Stimulated activated CD4-positive, alpha-beta T cell treated with anti-CD3 and anti-CD28 coated beads, Interleukin-1b, Interleukin-23, amount 100 ng/mL, for 4 hours (primary cell): ENCODE measurements at regions not wholly inside any gene's neighbourhood (a gene's known extent, or its start where the extent isn't known, plus 50 kb on each side); places are given as distances from the start of the nearest gene placed in this dataset.
"Not testable (repeated sequence)": the region's sequence is repeated elsewhere in the genome, so short reads cannot be mapped to it uniquely, and the experiment has no call there.

Experiments used
- DNase-seq, 2 donors: peaks; one replicate each; pipeline ENCODE4 v3.0.0-alpha.2; 2020; ENCODE audit warnings: low read depth in 2 of 2

DNA sequence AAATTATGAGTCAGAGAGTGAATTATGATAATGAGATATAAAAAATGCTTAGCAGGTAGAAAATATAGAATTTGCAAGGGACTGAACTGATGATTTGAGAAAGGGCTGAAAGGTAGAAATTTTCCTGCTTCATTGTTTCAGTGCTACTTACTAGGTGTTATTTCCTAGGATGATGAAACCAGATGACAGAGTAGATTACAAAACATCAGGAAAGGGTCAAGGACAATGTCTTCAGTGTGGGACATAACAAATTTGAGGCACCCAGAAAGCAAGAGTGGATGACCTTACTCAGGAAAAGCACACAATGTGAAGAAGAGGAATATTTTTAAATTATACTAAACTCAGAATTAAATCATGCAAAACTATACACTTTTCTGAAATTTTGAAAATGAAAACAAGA is 102.1 kb downstream of the SHCBP1 start:
- DNase-seq, result no peak

DNA sequence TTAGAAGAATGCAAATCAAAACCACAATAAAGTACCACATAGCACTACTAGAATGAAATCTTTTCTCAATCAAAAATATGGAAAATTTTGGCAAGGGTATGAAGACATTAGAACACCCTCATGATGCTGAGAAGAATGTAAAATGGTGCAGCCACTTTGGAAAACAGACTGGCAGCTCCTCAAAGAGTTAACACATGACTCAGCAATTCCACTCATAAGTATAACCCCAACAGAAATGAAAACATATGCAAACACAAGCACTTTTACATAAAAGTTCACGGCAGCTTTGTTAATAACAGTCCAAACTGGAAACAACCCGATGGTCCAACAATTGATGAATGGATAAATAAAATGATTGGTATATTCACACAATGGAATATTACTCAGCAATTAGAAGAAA is 124.5 kb downstream of the SHCBP1 start:
- no peak for DNase-seq

DNA sequence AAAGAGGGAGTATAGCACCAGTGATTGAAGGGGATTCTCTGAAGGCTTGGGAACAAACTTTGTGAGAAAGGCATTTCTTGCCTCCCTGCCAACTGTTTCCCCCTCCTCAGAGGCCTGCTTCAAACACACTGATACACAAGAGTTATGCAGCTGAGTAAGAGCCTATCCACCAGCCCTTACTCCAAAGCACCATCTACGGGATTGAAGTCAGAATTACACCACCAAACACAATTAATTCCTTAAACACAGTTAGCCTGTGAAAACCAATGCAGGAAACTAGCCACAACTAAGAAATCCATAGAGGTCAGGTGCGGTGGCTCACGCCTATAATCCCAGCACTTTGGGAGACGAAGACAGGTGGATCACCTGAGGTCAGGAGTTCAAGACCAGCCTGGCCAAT is 138.3 kb downstream of the SHCBP1 start:
- no peak for DNase-seq

DNA sequence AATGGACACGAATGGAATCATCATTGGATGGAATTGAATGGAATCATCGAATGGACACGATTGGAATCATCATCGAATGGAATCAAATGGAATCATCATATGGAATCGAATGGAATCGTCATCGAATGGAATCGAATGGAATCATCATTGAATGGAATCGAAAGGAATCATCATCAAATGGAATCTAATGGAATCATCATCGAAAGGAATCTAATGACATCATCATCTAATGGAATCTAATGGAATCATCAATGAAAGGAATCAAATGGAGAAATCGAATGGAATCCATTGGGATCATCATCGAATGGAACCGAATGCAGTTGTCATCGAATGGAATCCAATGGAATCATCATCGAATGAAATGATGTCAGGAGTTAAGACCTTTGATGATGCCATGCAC is 154.9 kb downstream of the SHCBP1 start:
- DNase-seq, result no peak

DNA sequence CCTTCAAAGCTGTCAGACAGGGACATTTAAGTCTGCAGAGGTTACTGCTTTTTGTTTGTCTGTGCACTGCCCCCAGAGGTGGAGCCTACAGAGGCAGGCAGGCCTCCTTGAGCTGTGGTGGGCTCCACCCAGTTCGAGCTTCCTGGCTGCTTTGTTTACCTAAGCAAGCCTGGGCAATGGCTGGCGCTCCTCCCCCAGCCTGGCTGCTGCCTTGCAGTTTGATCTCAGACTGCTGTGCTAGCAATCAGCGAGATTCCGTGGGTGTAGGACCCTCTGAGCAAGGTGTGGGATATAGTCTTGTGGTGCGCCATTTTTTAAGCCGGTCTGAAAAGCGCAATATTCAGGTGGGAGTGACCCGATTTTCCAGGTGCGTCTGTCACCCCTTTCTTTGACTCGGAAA is 166.4 kb downstream of the SHCBP1 start:
- DNase-seq, result not testable (repeated sequence)

DNA sequence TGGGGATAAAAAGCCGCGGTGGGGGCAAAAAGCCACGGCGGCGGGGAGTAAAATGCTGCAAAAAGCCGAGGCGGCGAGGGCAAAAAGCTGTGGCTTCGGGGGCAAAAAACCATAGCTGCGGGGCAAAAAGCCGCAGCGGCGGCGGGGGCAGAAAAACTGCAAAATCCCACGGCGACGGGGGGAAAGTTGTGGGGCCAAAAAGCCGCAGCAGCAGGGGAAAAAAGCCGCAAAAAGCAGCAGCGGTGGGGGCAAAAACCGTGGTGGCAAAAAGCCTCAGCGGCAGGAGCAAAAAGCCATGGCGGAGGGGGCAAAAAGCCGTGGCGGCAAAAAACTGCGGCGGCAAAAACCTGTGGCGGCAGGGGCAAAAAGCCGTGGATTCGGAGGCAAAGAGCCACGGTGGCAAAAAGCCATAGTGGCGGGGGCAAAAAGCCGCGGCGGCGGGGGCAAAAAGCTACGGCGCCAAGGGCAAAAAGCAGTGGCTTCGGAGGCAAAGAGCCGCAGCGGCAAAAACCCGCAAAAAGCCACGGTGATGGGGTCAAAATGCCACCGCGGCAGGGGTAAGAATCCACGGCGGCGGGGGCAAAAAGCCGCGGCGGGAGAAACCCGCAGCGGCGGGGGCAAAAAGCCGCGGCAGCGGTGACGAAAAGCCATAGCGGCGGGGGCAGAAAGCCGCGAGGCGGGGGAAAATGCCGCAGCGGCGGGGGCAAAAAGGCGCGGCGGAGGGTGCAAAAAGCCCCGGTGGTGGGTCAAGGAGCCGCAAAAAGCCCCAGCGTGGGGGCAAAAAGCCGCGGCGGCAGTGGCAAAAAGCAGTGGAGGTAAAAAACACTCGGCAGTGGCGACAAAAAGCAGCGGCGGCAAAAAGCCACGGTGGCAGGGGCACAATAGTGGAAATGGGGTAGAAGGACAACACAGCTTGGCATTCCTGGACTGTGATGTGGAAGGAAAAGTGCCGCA is 192.8 kb downstream of the SHCBP1 start:
- DNase-seq, result no peak

DNA sequence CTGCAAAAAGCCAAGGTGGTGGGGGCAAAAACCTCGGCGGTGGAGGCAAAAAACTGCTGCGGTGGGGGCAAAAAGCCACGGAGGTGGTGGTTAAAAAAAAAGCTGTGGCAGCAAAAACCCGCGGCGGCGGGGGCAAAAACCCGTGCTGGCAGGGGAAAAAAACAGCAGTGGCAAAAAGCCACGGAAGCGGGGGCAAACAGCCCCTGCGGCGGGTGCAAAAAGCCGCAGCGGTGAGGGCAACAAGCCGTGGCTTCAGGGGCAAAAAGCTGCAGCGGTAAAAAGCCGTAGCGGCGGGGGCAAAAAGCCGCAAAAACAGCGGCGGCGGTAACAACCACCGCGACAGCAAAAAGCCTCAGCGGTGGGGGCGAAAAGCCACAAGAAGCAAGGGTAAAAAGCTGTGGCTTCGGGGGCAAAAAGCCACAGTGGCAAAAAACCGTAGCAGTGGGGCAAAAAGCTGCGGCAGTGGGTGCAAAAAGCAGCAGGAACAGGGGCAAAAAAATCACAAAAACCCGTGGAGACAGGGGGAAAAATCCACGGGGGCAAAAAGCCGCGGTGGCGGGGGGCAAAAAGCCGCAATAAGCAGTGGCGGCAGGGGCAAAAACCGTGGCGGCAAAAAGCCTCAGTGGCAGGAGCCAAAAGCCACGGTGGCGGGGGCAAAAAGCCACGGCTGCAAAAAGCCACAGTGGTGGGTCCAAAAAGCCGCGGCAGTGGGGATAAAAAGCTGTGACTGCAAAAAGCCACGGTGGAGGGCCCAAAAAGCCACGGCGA is 193.7 kb downstream of the SHCBP1 start:
- no peak for DNase-seq

DNA sequence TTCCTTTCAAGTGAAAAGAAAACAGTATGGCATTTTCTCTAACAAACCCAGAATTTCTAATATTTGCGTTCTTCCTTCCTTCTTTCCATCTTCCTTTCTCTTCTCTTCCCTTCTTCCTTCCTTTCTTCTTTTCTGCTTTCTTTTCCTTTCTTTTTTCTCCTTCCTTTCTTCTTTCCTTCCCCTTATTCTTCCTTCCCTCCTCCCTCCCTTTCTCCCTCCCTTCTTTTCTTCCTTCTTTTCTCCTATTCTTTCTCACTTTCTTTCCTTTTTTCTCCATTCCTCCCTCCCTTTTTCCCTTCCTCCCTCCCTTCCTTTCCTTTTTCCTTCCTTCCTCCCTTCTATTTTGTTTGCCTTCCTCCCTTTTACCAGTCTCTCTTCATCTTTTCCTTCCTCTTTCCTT is 194.8 kb downstream of the SHCBP1 start:
- no peak for DNase-seq

DNA sequence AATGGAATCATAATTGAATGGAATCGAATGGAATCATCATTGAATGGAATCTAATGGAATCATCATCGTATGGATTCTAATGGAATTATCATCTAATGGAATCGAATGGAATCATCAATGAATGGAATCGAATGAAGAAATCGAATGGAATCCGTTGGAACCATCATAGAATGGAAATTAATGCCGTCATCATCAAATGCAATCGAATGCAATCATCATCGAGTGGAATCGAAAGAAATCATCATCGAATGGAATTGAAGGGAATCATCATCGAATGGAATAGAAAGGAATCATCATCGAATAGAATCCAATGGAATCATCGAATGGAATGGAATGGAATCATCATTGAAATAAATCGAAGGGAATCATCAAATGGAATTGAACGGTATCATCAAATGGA is 217.2 kb downstream of the SHCBP1 start:
- DNase-seq, result no peak

DNA sequence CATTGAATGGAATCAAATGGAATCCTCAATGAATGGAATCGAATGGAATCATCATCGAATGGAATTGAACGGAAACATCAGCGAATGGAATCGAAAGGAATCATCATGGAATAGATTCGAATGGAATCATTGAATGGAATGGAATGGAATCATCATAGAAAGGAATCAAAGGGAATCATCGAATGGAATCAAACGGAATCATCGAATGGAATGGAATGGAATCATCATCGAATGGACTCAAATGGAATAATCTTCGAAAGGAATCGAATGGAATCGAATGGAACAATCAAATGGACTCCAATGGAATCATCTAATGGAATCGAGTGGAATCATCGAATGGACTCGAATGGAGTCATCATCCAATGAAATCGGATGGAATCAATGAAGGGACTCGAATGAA is 222.6 kb downstream of the SHCBP1 start:
- not testable (repeated sequence) for DNase-seq

DNA sequence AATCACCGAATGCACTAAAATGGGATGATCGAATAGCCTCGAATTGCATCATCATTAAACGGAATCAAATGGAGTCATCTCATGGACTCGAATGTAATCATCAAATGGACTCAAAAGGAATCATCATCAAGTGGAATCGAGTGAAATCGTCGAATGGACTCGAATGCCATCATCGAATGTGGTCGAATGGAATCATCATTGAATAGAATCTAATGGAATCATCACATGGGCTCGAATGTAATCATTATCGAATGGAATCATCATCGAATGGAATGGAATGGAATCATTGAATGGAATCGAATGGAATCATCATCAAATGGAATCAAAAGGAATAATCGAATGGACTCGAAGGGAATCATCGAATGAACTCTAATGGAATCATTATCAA is 224.3 kb downstream of the SHCBP1 start:
- DNase-seq, result not testable (repeated sequence)

DNA sequence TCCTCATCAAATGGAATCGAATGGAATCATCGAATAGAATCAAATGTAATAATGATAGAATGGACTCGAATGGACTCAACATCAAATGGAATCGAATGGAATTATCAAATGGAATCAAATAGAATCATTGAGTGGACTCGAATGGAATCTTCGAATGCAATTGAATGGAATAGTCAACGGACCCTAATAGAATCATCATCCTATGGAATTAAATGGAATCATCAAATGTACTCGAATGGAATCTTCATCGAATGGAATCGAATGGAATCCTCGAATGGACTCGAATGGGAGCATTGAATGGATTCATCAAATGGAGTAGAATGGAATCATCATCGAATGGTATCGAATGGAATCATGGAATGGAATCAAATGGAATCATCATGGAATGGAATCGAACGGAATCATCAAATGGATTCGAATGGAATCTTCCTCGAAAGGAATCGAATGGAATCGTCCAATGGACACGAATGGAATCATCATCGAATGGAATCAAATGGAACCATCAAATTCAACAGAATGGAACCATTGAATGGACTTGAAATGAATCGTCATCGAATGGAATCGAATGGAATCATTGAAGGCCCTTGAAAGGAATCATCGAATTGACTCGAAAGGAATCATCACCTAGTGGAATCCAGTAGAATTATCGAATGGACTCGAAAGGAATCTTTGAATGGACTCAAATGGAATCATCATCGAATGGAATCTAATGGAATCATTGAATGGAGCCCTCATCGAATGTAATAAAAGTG is 224.9 kb downstream of the SHCBP1 start:
- not testable (repeated sequence) for DNase-seq

DNA sequence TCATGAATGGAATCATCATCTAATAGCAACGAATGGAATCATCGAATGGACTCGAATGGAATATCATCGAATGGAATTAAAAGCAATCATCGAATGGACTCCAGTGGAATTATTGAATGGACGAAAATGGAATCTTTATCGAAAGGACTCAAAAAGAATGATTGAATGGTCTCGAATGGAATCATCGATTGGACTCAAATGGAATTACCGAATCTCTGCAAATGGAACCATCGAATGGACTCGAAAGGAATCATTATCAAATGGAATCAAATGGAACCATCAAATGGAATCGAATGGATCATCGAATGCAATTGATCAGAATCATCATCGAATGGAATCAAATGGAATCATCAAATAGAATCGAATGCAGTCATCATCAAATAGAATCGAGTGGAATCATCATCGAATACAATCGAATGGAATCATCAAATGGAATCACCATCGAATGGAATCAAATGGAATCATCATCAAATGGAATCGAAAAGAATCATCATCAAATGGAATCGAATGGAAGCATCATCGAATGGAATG is 225.7 kb downstream of the SHCBP1 start:
- not testable (repeated sequence) for DNase-seq

DNA sequence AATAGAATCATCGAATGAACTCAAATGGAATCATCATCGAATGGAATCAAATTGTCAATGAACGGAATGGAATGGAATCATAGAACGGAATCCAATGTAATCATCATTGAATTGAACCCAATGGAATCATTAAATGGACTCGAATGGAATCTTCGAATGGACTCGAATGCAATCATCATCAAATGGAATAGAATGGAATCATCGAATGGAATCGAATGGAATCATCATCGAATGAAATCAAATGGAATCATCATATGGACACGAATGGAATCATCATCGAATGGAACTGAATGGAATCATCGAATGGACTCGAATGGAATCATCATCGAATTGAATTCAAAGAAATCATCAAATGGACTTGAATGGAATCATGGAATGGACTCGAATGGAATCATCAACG is 226.2 kb downstream of the SHCBP1 start:
- not testable (repeated sequence) for DNase-seq

DNA sequence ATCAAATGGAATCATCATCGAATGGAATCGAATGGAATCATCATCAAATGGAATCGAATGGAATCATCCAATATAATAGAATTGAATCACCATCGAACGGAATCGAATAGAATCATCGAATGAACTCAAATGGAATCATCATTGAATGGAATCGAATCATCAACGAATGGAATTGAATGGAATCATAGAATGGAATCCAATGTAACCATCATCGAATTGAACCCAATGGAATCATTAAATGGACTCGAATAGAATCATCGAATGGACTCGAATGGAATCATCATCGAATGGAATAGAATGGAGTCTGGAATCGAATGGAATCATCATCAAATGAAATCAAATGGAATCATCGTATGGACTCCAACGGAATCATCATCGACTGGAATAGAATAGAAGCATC is 227.0 kb downstream of the SHCBP1 start:
- DNase-seq, result not testable (repeated sequence)

DNA sequence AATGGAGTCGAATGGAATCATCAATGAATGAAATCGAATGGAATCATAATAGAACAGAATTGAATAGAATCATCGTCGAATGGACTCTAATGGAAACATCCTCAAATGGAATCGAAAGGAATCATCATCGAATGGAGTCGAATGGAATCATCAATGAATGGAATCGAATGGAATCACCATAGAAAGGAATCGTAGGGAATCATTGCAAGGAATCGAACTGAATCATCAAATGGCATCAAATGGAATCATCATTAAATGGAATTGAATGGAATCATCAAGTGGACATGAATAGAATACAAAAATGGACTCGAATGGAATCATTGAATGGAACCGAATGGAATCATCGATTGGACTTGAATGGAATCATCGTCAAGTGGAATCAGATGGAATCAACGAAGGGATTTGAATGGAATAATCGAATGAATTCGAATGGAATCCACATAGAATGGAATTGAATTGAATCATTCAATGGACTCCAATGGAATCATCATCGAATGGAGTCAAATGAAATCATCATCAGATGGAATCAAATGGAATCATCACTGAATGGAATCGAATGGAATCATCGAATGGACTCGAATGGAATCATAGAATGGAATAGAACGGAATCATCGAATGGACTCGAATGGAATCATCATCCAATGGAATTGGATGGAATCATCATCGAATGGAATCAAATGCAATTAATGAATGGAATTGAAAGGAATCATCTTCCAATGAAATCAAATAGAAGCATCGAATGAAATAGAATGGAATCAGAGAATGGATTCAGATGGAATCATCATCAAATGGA is 228.1 kb downstream of the SHCBP1 start:
- not testable (repeated sequence) for DNase-seq

DNA sequence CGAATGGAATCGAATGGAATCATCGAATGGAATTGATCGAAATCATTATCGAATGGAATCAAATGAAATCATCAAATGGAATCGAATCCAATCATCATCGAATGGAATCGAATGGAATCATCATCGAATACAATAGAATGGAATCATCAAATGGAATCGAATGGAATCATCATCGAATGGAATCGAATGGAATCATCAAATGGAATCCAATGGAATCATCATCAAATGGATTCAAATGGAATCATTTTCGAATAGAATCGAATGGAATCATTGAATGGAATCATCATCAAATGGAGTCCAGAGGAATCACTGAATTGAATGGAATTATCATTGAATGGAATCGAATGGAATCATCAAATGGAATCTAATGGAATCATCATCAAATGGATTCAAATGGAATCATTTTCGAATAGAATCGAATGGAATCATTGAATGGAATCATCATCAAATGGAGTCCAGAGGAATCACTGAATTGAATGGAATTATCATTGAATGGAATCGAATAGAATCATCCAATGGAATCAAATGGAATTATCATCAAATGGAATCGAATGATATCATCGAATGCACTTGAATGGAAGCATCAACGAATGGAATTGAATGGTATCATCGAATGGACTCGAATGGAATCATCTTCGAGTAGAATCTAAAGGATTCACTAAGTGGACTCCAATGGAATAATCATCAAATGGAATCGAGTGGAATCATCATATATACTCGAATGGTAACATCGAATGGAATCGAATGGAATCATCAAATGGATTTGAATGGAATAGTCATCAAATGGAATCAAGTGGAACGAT is 230.3 kb downstream of the SHCBP1 start:
- peak in 1 of 2 donors; percentile 60 for DNase-seq

DNA sequence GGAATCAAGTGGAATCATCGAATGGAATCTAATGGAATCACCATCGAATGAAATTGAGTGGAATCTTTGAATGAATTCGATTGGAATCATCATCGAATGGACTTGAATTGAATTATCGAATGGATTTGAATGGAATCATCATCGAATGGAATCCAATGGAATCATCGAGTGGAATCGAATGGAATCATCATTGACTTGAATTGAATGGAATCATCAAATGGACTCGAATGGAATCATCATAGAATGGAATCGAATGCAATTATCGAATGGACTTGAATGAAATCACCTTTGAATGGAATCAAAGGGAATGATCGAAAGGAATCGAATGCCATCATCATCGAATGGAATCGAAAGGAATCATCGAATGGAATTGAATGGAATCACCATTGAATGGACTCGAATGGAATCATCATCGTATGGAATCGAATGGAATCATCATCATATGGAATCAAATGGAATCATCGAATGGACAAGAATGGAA is 231.6 kb downstream of the SHCBP1 start:
- peak in 1 of 2 donors; percentile 80 for DNase-seq

DNA sequence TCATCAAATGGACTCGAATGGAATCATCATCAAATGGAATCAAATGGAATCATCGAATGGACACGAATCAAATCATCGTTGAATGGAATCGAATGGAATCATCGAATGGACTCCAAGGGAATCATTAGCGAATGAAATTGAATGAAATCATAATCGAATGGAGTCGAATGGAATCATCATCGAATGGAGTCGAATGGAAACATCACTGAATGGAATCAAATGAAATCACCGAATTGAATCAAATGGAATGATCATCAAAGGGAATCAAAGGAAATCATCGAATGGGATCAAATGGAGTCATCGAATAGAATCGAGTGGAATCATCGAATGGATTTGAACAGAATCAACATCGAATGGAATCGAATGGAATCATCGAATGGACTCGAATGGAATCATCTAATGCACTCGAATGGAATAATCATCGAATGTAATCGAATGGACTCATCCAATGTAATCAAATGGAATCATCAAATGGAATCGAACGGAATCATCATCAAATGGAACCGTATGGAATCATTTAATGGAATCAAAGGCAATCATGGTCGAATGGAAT is 232.2 kb downstream of the SHCBP1 start:
- DNase-seq, result not testable (repeated sequence)

DNA sequence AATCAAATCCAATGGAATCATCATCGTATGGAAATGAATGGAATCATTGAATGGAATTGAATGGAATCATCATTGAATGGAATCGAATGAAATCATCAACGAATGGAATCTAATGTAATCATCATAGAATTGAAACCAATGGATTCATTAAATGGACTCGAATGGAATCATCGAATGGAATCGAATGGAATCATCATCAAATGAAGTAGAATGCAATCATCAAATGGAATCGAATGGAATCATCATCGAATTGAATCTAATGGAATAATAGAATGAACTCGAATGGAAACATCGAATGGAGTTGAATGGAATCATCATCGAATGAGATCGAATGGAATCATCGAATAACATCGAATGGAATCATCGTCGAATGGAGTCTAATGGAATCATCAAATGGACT is 232.8 kb downstream of the SHCBP1 start:
- DNase-seq, result not testable (repeated sequence)
